HFFc6 (cell line): ENCODE measurements at regions not wholly inside any gene's neighbourhood (a gene's known extent, or its start where the extent isn't known, plus 50 kb on each side); places are given as distances from the start of the nearest gene placed in this dataset.
"Not testable (repeated sequence)": the region's sequence is repeated elsewhere in the genome, so short reads cannot be mapped to it uniquely, and the experiment has no call there.

Experiments
- DNase-seq: peaks from one replicate; pipeline ENCODE4 v3.0.0-alpha.2; 2018
- H3K27ac Mint-ChIP-seq: 2 replicates; pipeline ENCODE4 v1.8.0; 2020; ENCODE audit warnings: mild to moderate bottlenecking, mixed read lengths
- H3K27me3 Mint-ChIP-seq: 2 replicates; pipeline ENCODE4 v1.8.0; 2021; ENCODE audit warnings: mild to moderate bottlenecking, moderate library complexity, mixed read lengths; ENCODE audit not compliant: insufficient read depth
- H3K36me3 Mint-ChIP-seq: 2 replicates; pipeline ENCODE4 v1.8.0; 2021; ENCODE audit warnings: low read depth, mixed read lengths
- H3K4me1 Mint-ChIP-seq: 2 replicates; pipeline ENCODE4 v1.8.0; 2020; ENCODE audit warnings: low read depth, mixed read lengths
- H3K4me3 Mint-ChIP-seq: 2 replicates; pipeline ENCODE4 v1.8.0; 2020; ENCODE audit warnings: mild to moderate bottlenecking, moderate library complexity, mixed read lengths
- H3K9me3 Mint-ChIP-seq: 2 replicates; pipeline ENCODE4 v1.8.0; 2020; ENCODE audit warnings: mild to moderate bottlenecking, mixed read lengths
- CTCF ChIP-seq: fragments of 200-600 bp; sonication (generic); IDR thresholded peaks from 2 replicates; pipeline ENCODE4 v1.5.0; 2021; ENCODE audit warnings: antibody characterized with exemption, mild to moderate bottlenecking

- no peak for TF ChIP-seq CTCF
- Mint-ChIP-seq H3K27ac (no peak overlapping the region), H3K4me3 (no peak overlapping the region), H3K36me3 (no peaks in the 10 kb centered on the region), H3K9me3 (peaks cover 28% of the 10 kb centered on the region), H3K4me1 (no peaks in the 10 kb centered on the region), H3K27me3 (no peaks in the 10 kb centered on the region; the same call in 1 of the 2 replicates)
- DNase-seq: no peak
Observed at GRCh38 chr3:18558507-18558906, 133.4 kb upstream of the SATB1 start.

DNA sequence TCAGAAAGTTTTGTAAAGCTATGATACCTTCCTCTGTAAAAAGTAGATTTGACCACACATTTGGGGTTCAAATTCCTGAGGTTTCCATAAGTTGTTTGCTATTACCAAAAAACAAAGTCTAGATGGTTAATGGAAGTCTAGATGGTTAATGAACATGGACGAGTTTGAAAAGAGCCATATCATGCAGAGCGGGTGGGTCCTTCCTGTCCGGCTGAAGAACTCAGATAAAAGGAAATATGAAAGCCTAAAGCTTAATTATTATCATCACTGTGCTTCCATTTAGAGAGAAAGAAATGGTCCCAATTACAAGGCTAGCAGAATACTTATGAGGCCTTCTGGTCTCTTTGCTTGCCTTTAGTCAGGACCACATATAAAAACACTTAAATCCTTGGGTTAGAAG, 132.1 kb upstream of the SATB1 start:
- Mint-ChIP-seq H3K4me1 (no peaks in the 10 kb centered on the region), H3K36me3 (no peaks in the 10 kb centered on the region), H3K4me3 (no peak overlapping the region), H3K27me3 (no peaks in the 10 kb centered on the region; the same call in 1 of the 2 replicates), H3K9me3 (peaks cover 24% of the 10 kb centered on the region), H3K27ac (no peak overlapping the region)
- no peak for TF ChIP-seq CTCF
- no peak for DNase-seq

- no peak for TF ChIP-seq CTCF
Observed at GRCh38 chr3:18556503-18557135, 131.5 kb upstream of the SATB1 start.

GRCh38 chr3:18556001-18556408, 130.9 kb upstream of the SATB1 start:
- Mint-ChIP-seq H3K4me3 (no peak overlapping the region), H3K9me3 (peaks cover 16% of the 10 kb centered on the region), H3K36me3 (no peaks in the 10 kb centered on the region), H3K27me3 (no peaks in the 10 kb centered on the region; the same call in 1 of the 2 replicates), H3K27ac (no peak overlapping the region), H3K4me1 (no peaks in the 10 kb centered on the region)
- no peak for DNase-seq
- TF ChIP-seq CTCF: no peak

More at GRCh38 chr3:18556503-18557135, 131.5 kb upstream of the SATB1 start:
- no peak for DNase-seq
- Mint-ChIP-seq H3K27me3 (no peaks in the 10 kb centered on the region; the same call in 1 of the 2 replicates), H3K36me3 (no peaks in the 10 kb centered on the region), H3K4me1 (no peaks in the 10 kb centered on the region), H3K27ac (no peak overlapping the region), H3K9me3 (peaks cover 18% of the 10 kb centered on the region), H3K4me3 (no peak overlapping the region)

GRCh38 chr3:18552579-18553105, 127.5 kb upstream of the SATB1 start:
- DNase-seq, H3K36me3 Mint-ChIP-seq, H3K4me1 Mint-ChIP-seq, H3K4me3 Mint-ChIP-seq, H3K27me3 Mint-ChIP-seq, H3K27ac Mint-ChIP-seq: not testable (repeated sequence)
- peaks cover 17% of the 10 kb centered on the region for H3K9me3 Mint-ChIP-seq

- no peak for TF ChIP-seq CTCF
- H3K27me3 Mint-ChIP-seq: no peaks in the 10 kb centered on the region
- peaks cover 4% of the 10 kb centered on the region; the same call in 1 of the 2 replicates for H3K36me3 Mint-ChIP-seq
- H3K4me1 Mint-ChIP-seq: no peaks in the 10 kb centered on the region
- peaks cover 30% of the 10 kb centered on the region for H3K9me3 Mint-ChIP-seq
- H3K27ac Mint-ChIP-seq: no peak overlapping the region
- H3K4me3 Mint-ChIP-seq: no peak overlapping the region
- no peak for DNase-seq
Observed at GRCh38 chr3:18546632-18547031, 121.5 kb upstream of the SATB1 start.
